ENCODE measurements at regions not wholly inside any gene's neighbourhood (a gene's known extent, or its start where the extent isn't known, plus 50 kb on each side); places are given as distances from the start of the nearest gene placed in this dataset.
"Not testable (repeated sequence)": the region's sequence is repeated elsewhere in the genome, so short reads cannot be mapped to it uniquely, and the experiment has no call there.

- no peak for DNase-seq
Observed at GRCh38 chr12:95358111-95359083, 115.6 kb upstream of the METAP2 start.

GRCh38 chr12:95365912-95366311 lies 108.0 kb upstream of the METAP2 start:
- DNase-seq = no peak

GRCh38 chr12:95368931-95369330 lies 105.0 kb upstream of the METAP2 start:
- DNase-seq = no peak

GRCh38 chr12:95371571-95371970 lies 102.4 kb upstream of the METAP2 start:
- DNase-seq = no peak

GRCh38 chr12:95379481-95379880 lies 94.5 kb upstream of the METAP2 start:
- not testable (repeated sequence) for DNase-seq

GRCh38 chr12:95380334-95380733 lies 93.6 kb upstream of the METAP2 start:
- DNase-seq = not testable (repeated sequence)

GRCh38 chr12:95380997-95381786 lies 92.8 kb upstream of the METAP2 start:
- no peak for DNase-seq

- DNase-seq = peak; percentile 13
Observed at GRCh38 chr12:95383920-95384319, 90.0 kb upstream of the METAP2 start.

- no peak for DNase-seq
Observed at GRCh38 chr12:95384785-95385184, 89.2 kb upstream of the METAP2 start.

- peak; percentile 45 for DNase-seq
Observed at GRCh38 chr12:95385246-95386035, 88.5 kb upstream of the METAP2 start.

GRCh38 chr12:95386051-95386450 lies 87.9 kb upstream of the METAP2 start:
- DNase-seq = no peak

- DNase-seq = not testable (repeated sequence)
Observed at GRCh38 chr12:95388260-95388659, 85.7 kb upstream of the METAP2 start.

GRCh38 chr12:95390192-95390591 lies 83.8 kb upstream of the METAP2 start:
- DNase-seq = no peak

GRCh38 chr12:95390932-95391331 lies 83.0 kb upstream of the METAP2 start:
- no peak for DNase-seq

- DNase-seq = no peak
Observed at GRCh38 chr12:95393191-95393790, 80.7 kb upstream of the METAP2 start.

- DNase-seq = no peak
Observed at GRCh38 chr12:95395696-95396095, 78.3 kb upstream of the METAP2 start.

GRCh38 chr12:95396849-95397468 lies 77.0 kb upstream of the METAP2 start:
- peak; percentile 7 for DNase-seq

- DNase-seq = no peak
Observed at GRCh38 chr12:95397571-95397970, 76.4 kb upstream of the METAP2 start.

GRCh38 chr12:95402096-95402495 lies 71.9 kb upstream of the METAP2 start:
- no peak for DNase-seq

- DNase-seq = no peak
Observed at GRCh38 chr12:95408201-95408600, 65.8 kb upstream of the METAP2 start.

GRCh38 chr12:95411057-95411456 lies 62.9 kb upstream of the METAP2 start:
- no peak for DNase-seq

- DNase-seq = no peak
Observed at GRCh38 chr12:95411466-95411865, 62.5 kb upstream of the METAP2 start.
